Mesendoderm (in vitro differentiated cells): ENCODE measurements at regions not wholly inside any gene's neighbourhood (a gene's known extent, or its start where the extent isn't known, plus 50 kb on each side); places are given as distances from the start of the nearest gene placed in this dataset.
"Not testable (repeated sequence)": the region's sequence is repeated elsewhere in the genome, so short reads cannot be mapped to it uniquely, and the experiment has no call there.

ENCODE experiments used
- DNase-seq: peaks from one replicate; pipeline ENCODE4 v3.0.0; 2013
- H2AK5ac ChIP-seq: 2 replicates; pipeline ENCODE4 v1.6.1; 2013; ENCODE audit warnings: low read length, inconsistent platforms
- H2BK120ac ChIP-seq: 2 replicates; pipeline ENCODE4 v1.6.1; 2013; ENCODE audit warnings: low read depth, mild to moderate bottlenecking, low read length, moderate library complexity, mixed read lengths
- H2BK15ac ChIP-seq: replicated peaks from 2 replicates; pipeline ENCODE4 v1.6.1; 2013; ENCODE audit warnings: low read depth, mild to moderate bottlenecking, moderate library complexity
- H2BK5ac ChIP-seq: 2 replicates; pipeline ENCODE4 v1.6.1; 2013; ENCODE audit warnings: low read length, inconsistent platforms
- H3K18ac ChIP-seq: 2 replicates; pipeline ENCODE4 v1.6.1; 2013; ENCODE audit warnings: mild to moderate bottlenecking, low read length, mixed read lengths
- H3K23ac ChIP-seq: one replicate; pipeline ENCODE4 v1.6.1; 2013; ENCODE audit warnings: low read length
- H3K27ac ChIP-seq: 2 replicates; pipeline ENCODE4 v1.5.1; 2013; ENCODE audit warnings: low read depth, mild to moderate bottlenecking, inconsistent platforms, low read length, moderate library complexity
- H3K27me3 ChIP-seq: 2 replicates; pipeline ENCODE4 v1.6.1; 2013; ENCODE audit warnings: low read length, control low read depth, mild to moderate bottlenecking, inconsistent platforms; ENCODE audit not compliant: insufficient read depth, poor library complexity
- H3K36me3 ChIP-seq: 2 replicates; pipeline ENCODE4 v1.6.1; 2013; ENCODE audit warnings: low read length, inconsistent platforms; ENCODE audit not compliant: control insufficient read depth, insufficient read depth
- H3K4ac ChIP-seq: one replicate; pipeline ENCODE4 v1.6.1; 2013; ENCODE audit warnings: low read depth, mild to moderate bottlenecking, low read length, moderate library complexity
- H3K4me1 ChIP-seq: 2 replicates; pipeline ENCODE4 v1.6.1; 2013; ENCODE audit warnings: low read depth, low read length, inconsistent platforms; ENCODE audit not compliant: control insufficient read depth
- H3K4me2 ChIP-seq: 2 replicates; pipeline ENCODE4 v1.6.1; 2013; ENCODE audit warnings: low read length
- H3K4me3 ChIP-seq: 2 replicates; pipeline ENCODE4 v1.5.1; 2013; ENCODE audit warnings: mild to moderate bottlenecking, low read length
- H3K56ac ChIP-seq: one replicate; pipeline ENCODE4 v1.6.1; 2013; ENCODE audit warnings: low read length
- H3K79me1 ChIP-seq: 2 replicates; pipeline ENCODE4 v1.6.1; 2013; ENCODE audit warnings: low read length, inconsistent platforms
- H3K79me2 ChIP-seq: 2 replicates; pipeline ENCODE4 v1.6.1; 2013; ENCODE audit warnings: mild to moderate bottlenecking, low read length; ENCODE audit not compliant: control insufficient read depth, insufficient read depth
- H3K9ac ChIP-seq: 2 replicates; pipeline ENCODE4 v1.6.1; 2013; ENCODE audit warnings: low read length, inconsistent platforms
- H4K5ac ChIP-seq: one replicate; pipeline ENCODE4 v1.6.1; 2013; ENCODE audit warnings: low read length
- H4K8ac ChIP-seq: one replicate; pipeline ENCODE4 v1.6.1; 2013; ENCODE audit warnings: low read depth, mild to moderate bottlenecking, control low read depth, low read length, moderate library complexity
- WGBS: extraction: QIAGEN DNeasy Blood & Tissue Kit; methylation state at CpG from one replicate; pipeline ENCODE4 v1.1.7; 2013; ENCODE audit warnings: low lambda C conversion rate, missing lambda C conversion rate; ENCODE audit not compliant: insufficient coverage; ENCODE audit errors: extremely low coverage; 5-methylcytosine and 5-hydroxymethylcytosine counted together

DNA sequence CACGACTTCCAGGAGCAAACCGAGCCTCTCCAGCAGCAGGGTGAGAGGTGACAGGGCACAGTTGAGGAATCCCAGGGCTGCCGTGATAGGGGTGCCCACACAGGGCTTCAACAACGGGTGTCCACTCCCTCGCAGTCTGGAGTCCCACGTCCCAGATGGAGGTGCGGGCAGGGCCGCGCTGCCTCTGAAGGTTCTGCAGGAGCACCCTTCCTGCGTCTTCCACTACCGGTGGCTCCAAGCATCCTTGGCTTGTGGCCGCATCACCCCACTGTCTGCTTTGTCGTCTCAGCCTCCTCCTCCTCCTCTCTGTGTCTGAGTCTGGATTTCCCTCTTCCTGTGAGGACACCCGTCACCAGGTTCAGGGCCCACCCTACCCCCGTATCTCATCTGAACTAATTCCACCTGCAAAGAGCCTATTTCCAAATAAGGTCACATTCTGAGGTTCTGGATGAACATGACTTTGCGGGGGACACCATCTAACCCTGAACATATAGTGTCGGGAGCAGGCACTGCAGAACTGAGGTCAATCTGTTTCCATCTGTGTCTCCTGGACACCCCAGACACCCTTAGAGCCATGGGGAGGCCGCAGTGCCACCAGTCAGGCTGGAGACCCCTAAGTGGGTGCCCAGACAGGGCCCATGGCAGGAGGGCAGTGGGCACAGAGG, 117.3 kb upstream of the FOXD4L5 start:
- H4K8ac ChIP-seq, H2AK5ac ChIP-seq, H3K4me2 ChIP-seq, H3K4me3 ChIP-seq, H3K9ac ChIP-seq, H2BK120ac ChIP-seq, H4K5ac ChIP-seq, H3K27ac ChIP-seq, H2BK5ac ChIP-seq, H3K36me3 ChIP-seq, H3K27me3 ChIP-seq, H3K56ac ChIP-seq, H3K18ac ChIP-seq, H3K4me1 ChIP-seq, H3K23ac ChIP-seq, DNase-seq, H3K4ac ChIP-seq, H3K79me1 ChIP-seq, H3K79me2 ChIP-seq, H2BK15ac ChIP-seq: not testable (repeated sequence)
- WGBS = no CpG with 5 or more reads among the region's 18 CpGs

DNA sequence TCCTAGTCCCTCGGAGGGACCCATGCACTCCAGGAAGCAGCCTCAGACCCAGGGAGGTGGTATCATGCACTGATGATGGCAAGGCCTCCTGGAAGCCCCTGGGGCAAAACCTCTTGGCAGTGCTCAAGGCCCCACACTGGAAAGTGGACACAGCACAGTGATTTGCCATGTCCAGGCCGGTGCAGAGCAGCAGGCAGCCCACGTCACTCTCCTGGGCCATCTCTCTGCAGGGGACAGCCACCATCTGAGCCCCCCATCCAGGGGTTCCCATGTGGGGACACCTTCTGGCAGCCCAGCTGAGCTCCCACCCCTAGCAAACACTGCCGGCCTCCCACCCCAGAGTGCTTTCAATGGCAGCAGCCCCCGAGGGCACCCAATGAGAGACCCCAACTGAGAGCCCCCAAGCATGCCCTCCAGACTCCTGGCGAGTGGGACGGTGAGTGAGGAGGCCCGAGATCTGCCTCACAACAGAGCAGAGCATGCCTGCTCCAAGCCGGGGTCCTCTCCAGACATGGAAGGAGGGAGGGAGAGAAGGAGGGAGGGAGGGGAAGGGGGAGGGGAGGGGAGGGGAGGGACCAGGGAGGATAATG, 116.5 kb upstream of the FOXD4L5 start:
- H3K4ac ChIP-seq, DNase-seq, H3K79me1 ChIP-seq, H4K8ac ChIP-seq, H3K9ac ChIP-seq, H3K4me2 ChIP-seq, H3K27ac ChIP-seq, H2BK5ac ChIP-seq, H2AK5ac ChIP-seq, H3K4me1 ChIP-seq, H3K23ac ChIP-seq, H3K56ac ChIP-seq, H4K5ac ChIP-seq, H3K79me2 ChIP-seq, H3K18ac ChIP-seq, H3K4me3 ChIP-seq, H2BK120ac ChIP-seq, H2BK15ac ChIP-seq, H3K36me3 ChIP-seq, H3K27me3 ChIP-seq: not testable (repeated sequence)
- WGBS = no CpG with 5 or more reads among the region's 9 CpGs

DNA sequence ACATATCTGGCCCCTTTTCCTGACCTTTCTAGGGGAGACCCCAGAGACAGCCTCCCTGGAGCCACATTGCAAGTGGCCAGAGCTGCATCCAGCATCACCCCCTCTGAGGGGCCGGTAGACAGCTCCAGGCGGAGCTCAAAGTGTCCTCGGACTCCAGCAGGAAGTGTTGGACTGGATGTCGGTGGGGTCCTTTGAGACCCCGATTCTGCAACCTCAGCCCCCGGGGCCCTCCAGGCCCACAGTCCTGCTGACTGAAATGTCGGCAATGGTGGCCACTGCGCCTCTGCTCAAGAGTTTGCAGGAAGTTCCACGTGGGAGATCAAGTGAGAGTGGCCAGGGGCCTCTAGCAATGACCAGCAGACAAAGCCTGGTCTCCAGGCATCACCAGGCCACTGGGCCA, 115.9 kb upstream of the FOXD4L5 start:
- Histone ChIP-seq H3K4ac (no peak overlapping the region), H3K56ac (no peak overlapping the region), H3K4me2 (no peak overlapping the region), H3K23ac (no peak overlapping the region), H3K27me3 (no peaks in the 10 kb centered on the region), H3K4me3 (no peak overlapping the region), H3K9ac (no peak overlapping the region), H3K36me3 (no peaks in the 10 kb centered on the region), H2BK5ac (no peak overlapping the region), H4K5ac (no peak overlapping the region), H2AK5ac (no peak overlapping the region), H3K4me1 (no peaks in the 10 kb centered on the region), H2BK120ac (no peak overlapping the region), H2BK15ac (no peak overlapping the region), H3K18ac (no peak overlapping the region), H3K27ac (no peak overlapping the region), H3K79me2 (no peaks in the 10 kb centered on the region), H3K79me1 (no peaks in the 10 kb centered on the region), H4K8ac (no peak overlapping the region)
- no CpG with 5 or more reads among the region's 9 CpGs for WGBS
- DNase-seq = no peak

DNA sequence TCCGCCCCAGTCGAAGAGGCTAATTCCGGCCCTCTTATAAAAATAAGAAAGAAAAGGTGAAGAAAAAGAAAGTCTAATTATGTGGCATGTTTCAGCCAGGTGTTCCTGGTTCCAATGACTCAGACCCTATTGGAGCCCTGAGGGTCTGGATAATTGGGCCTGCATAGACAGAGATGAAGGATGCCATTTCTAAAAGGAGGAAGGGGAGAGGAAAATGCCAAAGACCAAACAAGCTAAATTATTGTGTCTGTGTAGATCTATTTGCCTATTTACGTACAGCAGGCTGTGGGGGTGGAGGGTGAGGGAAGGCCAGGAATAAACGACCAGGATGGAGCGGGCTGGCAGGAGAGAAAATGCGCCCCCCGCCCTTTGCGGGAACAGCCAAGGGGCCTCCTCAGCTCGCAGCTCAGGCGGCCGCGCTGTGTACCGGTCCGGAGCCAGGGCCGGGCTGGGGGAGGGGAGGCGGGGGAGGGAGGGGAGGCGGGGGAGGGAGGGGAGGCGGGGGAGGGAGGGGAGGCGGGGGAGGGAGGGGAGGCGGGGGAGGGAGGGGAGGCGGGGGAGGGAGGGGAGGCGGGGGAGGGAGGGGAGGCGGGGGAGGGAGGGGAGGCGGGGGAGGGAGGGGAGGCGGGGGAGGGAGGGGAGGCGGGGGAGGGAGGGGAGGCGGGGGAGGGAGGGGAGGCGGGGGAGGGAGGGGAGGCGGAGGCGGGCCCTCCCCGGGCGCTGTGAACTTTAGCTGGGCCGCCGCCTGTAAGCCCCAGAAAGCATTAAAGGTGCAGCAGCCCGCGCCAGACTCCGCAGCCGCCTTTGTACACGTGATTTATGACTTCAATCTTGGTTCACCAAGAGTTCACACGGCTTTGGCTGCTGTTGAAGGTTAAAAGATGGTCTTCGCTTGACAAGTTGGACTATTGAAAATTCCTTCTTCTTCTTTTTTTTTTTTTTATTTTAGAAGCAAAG, 113.0 kb upstream of the FOXD4L5 start:
- H3K79me1 ChIP-seq, H4K8ac ChIP-seq, H2BK15ac ChIP-seq, H2AK5ac ChIP-seq, H3K4me2 ChIP-seq, H2BK120ac ChIP-seq, H4K5ac ChIP-seq, H3K23ac ChIP-seq, H3K27me3 ChIP-seq, H3K18ac ChIP-seq, DNase-seq, H3K79me2 ChIP-seq, H3K4me1 ChIP-seq, H3K4ac ChIP-seq, H3K36me3 ChIP-seq, H3K56ac ChIP-seq, H3K27ac ChIP-seq, H3K4me3 ChIP-seq, H3K9ac ChIP-seq, H2BK5ac ChIP-seq: not testable (repeated sequence)
- no CpG with 5 or more reads among the region's 42 CpGs for WGBS

DNA sequence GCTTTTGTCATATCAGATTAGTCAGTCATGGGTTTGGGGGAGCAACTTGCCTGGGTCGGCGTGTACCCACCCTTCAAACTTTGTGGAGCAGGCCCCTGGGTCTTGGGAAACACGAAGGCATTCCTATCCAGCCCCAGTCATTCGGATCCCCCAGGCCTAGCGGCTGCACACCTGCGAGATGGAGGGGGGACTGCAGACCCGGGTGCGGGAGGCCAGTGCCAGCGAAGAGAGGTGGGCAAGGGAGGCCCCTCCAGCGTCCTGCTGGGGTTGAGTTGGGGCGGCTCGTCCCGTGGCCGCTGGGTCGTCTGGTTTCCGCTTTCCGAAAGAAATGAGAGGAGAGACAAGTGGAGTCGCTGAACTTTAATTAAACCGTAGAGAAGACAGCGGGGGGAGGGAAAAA, 112.2 kb upstream of the FOXD4L5 start:
- not testable (repeated sequence) for H2AK5ac ChIP-seq, H3K27me3 ChIP-seq, H3K4me3 ChIP-seq, H4K8ac ChIP-seq, H2BK5ac ChIP-seq, DNase-seq, H3K18ac ChIP-seq, H2BK15ac ChIP-seq, H3K79me1 ChIP-seq, H3K4me2 ChIP-seq, H3K4ac ChIP-seq, H3K79me2 ChIP-seq, H3K23ac ChIP-seq, H4K5ac ChIP-seq, H3K9ac ChIP-seq, H3K36me3 ChIP-seq, H2BK120ac ChIP-seq, H3K4me1 ChIP-seq, H3K27ac ChIP-seq, H3K56ac ChIP-seq
- no CpG with 5 or more reads among the region's 20 CpGs for WGBS
